Endothelial cell of umbilical vein (primary cell): ENCODE measurements at regions not wholly inside any gene's neighbourhood (a gene's known extent, or its start where the extent isn't known, plus 50 kb on each side); places are given as distances from the start of the nearest gene placed in this dataset.

Source experiments
- BruUV-seq: library from RNA; stranded (reverse); fragments of 400-500 nt; replicated peaks from 2 replicates; lab custom pipeline; 2021; lab: Mats Ljungman, UMichigan
- CTCF ChIA-PET: fragments of 300-600, 350-600 bp; sonication (Branson Sonifier 250); formaldehyde crosslinking; loops from one replicate; lab custom pipeline; 2021; ENCODE audit warnings: antibody characterized with exemption, inconsistent platforms; lab: Charles Lee
- POLR2A ChIA-PET: fragments of 300-600, 350-600 bp; sonication (Branson Sonifier 250); formaldehyde crosslinking; loops from one replicate; lab custom pipeline; 2021; ENCODE audit warnings: antibody characterized with exemption, inconsistent platforms; lab: Charles Lee
- DNase-seq: peaks from one replicate; pipeline ENCODE4 v3.0.0-alpha.2; 2011; ENCODE audit warnings: low read depth, low spot score
- FAIRE-seq: peaks from 2 replicates; lab custom pipeline; 2011; peaks lifted over from hg19 to GRCh38; lab: Jason Lieb, UNC
- H2AFZ ChIP-seq: 2 replicates; pipeline ENCODE4 v1.6.0; 2012; ENCODE audit warnings: low read depth, low read length, control low read depth, inconsistent platforms
- H3K27ac ChIP-seq: 2 replicates; pipeline ENCODE4 v1.5.1; 2011; ENCODE audit warnings: low read depth, mild to moderate bottlenecking, control low read depth, low read length, moderate library complexity; ENCODE audit not compliant: insufficient read depth
- H3K27me3 ChIP-seq, 2 experiments: 2 replicates each; pipeline versions ENCODE4 v1.6.0 to v1.6.1; 2011; ENCODE audit warnings: low read length in 2 of 2, mixed read lengths in 1 of 2; ENCODE audit not compliant: control insufficient read depth in 2 of 2, insufficient read depth in 2 of 2
- H3K36me3 ChIP-seq, 2 experiments: 2 replicates in 1 of 2; 3 replicates in 1 of 2; pipeline ENCODE4 v1.5.1; 2011; ENCODE audit warnings: low read length in 2 of 2, mild to moderate bottlenecking in 1 of 2, moderate library complexity in 1 of 2; ENCODE audit not compliant: control insufficient read depth in 2 of 2, insufficient read depth in 2 of 2; ENCODE audit errors: extremely low read depth in 1 of 2
- H3K4me1 ChIP-seq: 3 replicates; pipeline ENCODE4 v1.5.1; 2011; ENCODE audit warnings: mild to moderate bottlenecking, low read length; ENCODE audit not compliant: control insufficient read depth, insufficient read depth; ENCODE audit errors: extremely low read depth
- H3K4me2 ChIP-seq: 2 replicates; pipeline ENCODE4 v1.6.1; 2011; ENCODE audit warnings: low read length, control low read depth, mixed read lengths; ENCODE audit not compliant: insufficient read depth
- H3K4me3 ChIP-seq, 3 experiments: fragments of 200-600 bp in 1 of 3; sonication (generic), shearing (Covaris generic) in 1 of 3; replicated peaks in 1 of 3; 2 replicates each; pipeline ENCODE4 v1.5.1; 2011 to 2016; ENCODE audit warnings: control low read depth in 3 of 3, low read length in 3 of 3, mild to moderate bottlenecking in 2 of 3, inconsistent platforms in 1 of 3, low read depth in 1 of 3, moderate library complexity in 1 of 3; ENCODE audit not compliant: insufficient read depth in 1 of 3
- H3K79me2 ChIP-seq: 2 replicates; pipeline ENCODE4 v1.6.0; 2012; ENCODE audit warnings: low read length, inconsistent platforms; ENCODE audit not compliant: control insufficient read depth, insufficient read depth
- H3K9ac ChIP-seq: replicated peaks from 2 replicates; pipeline ENCODE3; 2011; ENCODE audit warnings: low read length, control low read depth; ENCODE audit not compliant: insufficient read depth; ENCODE audit errors: extremely low read depth
- H3K9me1 ChIP-seq: replicated peaks from 3 replicates; pipeline ENCODE4 v1.6.0; 2011; ENCODE audit warnings: mild to moderate bottlenecking, low read length; ENCODE audit not compliant: control insufficient read depth, insufficient read depth; ENCODE audit errors: extremely low read depth
- H3K9me3 ChIP-seq: replicated peaks from 2 replicates; pipeline ENCODE4 v1.5.1; 2012; ENCODE audit warnings: low read length, inconsistent platforms; ENCODE audit not compliant: control insufficient read depth, insufficient read depth
- H4K20me1 ChIP-seq: replicated peaks from 2 replicates; pipeline ENCODE3; 2011; ENCODE audit warnings: mild to moderate bottlenecking, low read length; ENCODE audit not compliant: control insufficient read depth, insufficient read depth; ENCODE audit errors: extremely low read depth
- EZH2 ChIP-seq: IDR thresholded peaks from 2 replicates; pipeline ENCODE4 v1.6.1; 2012; ENCODE audit warnings: borderline replicate concordance, low read depth, mild to moderate bottlenecking, moderate library complexity, low read length, inconsistent platforms; ENCODE audit not compliant: severe bottlenecking
- FOS ChIP-seq: IDR thresholded peaks from 2 replicates; pipeline ENCODE4 v1.6.1; 2011; ENCODE audit warnings: mild to moderate bottlenecking, low read length, moderate library complexity, borderline replicate concordance; ENCODE audit not compliant: insufficient read depth
- GATA2 ChIP-seq: IDR thresholded peaks from 2 replicates; pipeline ENCODE4 v1.7.0; 2011; ENCODE audit warnings: low read depth, mild to moderate bottlenecking, moderate library complexity, mixed read lengths, low read length; ENCODE audit not compliant: insufficient read length, insufficient read depth
- JUN ChIP-seq: IDR thresholded peaks from 2 replicates; pipeline ENCODE4 v1.6.1; 2011; ENCODE audit warnings: borderline replicate concordance, low read depth; ENCODE audit not compliant: insufficient read length, insufficient read depth
- MYC ChIP-seq: IDR thresholded peaks from one replicate; pipeline ENCODE4 v1.6.1; 2011; ENCODE audit warnings: mild to moderate bottlenecking, low read depth, low read length
- POLR2A ChIP-seq: IDR thresholded peaks from 2 replicates; pipeline ENCODE4 v1.6.1; 2012; ENCODE audit warnings: low read depth, mild to moderate bottlenecking, control low read depth, low read length
- POLR2AphosphoS5 ChIP-seq: IDR thresholded peaks from 2 replicates; pipeline ENCODE4 v1.6.1; 2012; ENCODE audit warnings: low read depth, mild to moderate bottlenecking, control low read depth, low read length, moderate library complexity; ENCODE audit not compliant: insufficient read depth
- dilution Hi-C: fragments of 300-500 bp; cut with MboI; formaldehyde crosslinking; loops from one replicate; pipeline ENCODE4 v1.15.0; 2019; ENCODE audit warnings: low sequenced_read_pairs; ENCODE audit not compliant: extremely low pct_ligation_motif_present
- intact Hi-C: fragments of 100-400 bp; cut with micrococcal nuclease; formaldehyde crosslinking; loops from one replicate; pipeline ENCODE4 v1.10.0; 2022
- TF ChIP-seq, protein P1 (sequence below), 2 donors: IDR thresholded peaks; 1 replicate in 1 of 2; 2 replicates in 1 of 2; pipeline ENCODE4 v1.5.1; 2011; ENCODE audit warnings: low read length in 2 of 2, mild to moderate bottlenecking in 2 of 2, moderate library complexity in 2 of 2, control low read depth in 1 of 2, inconsistent platforms in 1 of 2, low read depth in 1 of 2; ENCODE audit not compliant: insufficient read depth in 1 of 2; ENCODE audit errors: extremely low read depth in 1 of 2
- TF ChIP-seq, protein P2 (sequence below): IDR thresholded peaks from 2 replicates; pipeline ENCODE4 v1.6.1; 2011; ENCODE audit not compliant: insufficient read depth, insufficient read length

DNA sequence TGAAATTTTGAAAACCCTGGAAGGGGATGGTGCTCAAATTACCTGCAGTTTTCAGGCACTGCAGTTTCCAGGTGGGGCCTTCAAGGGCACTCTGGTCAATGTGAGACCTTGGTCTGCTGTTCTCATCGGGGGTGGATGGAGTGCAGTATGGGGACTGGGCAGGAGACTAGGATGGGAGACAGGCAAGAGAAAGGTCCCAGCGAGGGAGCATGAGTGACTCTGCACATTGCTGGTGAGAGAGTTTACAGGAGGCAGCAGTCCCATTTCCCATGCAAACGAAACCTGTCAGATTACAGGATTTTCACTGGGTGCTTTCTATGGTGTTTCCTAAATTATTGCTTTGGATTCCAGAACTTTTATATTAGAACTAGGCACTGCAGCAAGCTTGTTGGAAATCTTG, 73.5 kb upstream of the DTNBP1 start:
- no TSS peak for BruUV-seq

More for the DNA sequence above, 73.5 kb upstream of the DTNBP1 start:
- H3K4me2 ChIP-seq, result no peak overlapping the region
- H3K9me1 ChIP-seq, result no peaks in the 10 kb centered on the region
- H4K20me1 ChIP-seq, result no peaks in the 10 kb centered on the region
- H3K27ac ChIP-seq, result no peak overlapping the region
- no peak for TF ChIP-seq GATA2
- TF ChIP-seq FOS, result no peak
- no peak for TF ChIP-seq EZH2
- no peak for TF ChIP-seq MYC
- no peak for TF ChIP-seq POLR2AphosphoS5
- TF ChIP-seq, protein P1, sequence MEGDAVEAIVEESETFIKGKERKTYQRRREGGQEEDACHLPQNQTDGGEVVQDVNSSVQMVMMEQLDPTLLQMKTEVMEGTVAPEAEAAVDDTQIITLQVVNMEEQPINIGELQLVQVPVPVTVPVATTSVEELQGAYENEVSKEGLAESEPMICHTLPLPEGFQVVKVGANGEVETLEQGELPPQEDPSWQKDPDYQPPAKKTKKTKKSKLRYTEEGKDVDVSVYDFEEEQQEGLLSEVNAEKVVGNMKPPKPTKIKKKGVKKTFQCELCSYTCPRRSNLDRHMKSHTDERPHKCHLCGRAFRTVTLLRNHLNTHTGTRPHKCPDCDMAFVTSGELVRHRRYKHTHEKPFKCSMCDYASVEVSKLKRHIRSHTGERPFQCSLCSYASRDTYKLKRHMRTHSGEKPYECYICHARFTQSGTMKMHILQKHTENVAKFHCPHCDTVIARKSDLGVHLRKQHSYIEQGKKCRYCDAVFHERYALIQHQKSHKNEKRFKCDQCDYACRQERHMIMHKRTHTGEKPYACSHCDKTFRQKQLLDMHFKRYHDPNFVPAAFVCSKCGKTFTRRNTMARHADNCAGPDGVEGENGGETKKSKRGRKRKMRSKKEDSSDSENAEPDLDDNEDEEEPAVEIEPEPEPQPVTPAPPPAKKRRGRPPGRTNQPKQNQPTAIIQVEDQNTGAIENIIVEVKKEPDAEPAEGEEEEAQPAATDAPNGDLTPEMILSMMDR (IDR thresholded peaks at IDR 0.05; ENCODE audit: extremely low read depth in 1 of 2, insufficient read depth in 1 of 2, low read depth in 1 of 2, low read length in 2 of 2), result no peak
- TF ChIP-seq JUN, result no peak
- TF ChIP-seq, protein P2, sequence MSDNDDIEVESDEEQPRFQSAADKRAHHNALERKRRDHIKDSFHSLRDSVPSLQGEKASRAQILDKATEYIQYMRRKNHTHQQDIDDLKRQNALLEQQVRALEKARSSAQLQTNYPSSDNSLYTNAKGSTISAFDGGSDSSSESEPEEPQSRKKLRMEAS, result no peak
- no peak for TF ChIP-seq POLR2A
- no peak overlapping the region for H3K9ac ChIP-seq
- DNase-seq (no peak), FAIRE-seq (no peak)
- intact Hi-C loops (no loop called here), dilution Hi-C loops (no loop called here)
- POLR2A ChIA-PET, result no interaction called here
- CTCF ChIA-PET, result interaction anchor here (1.1 kb wide), 1 partner anchor 447 kb away, joined by 5 read pairs; no protein-coding TSS in a partner anchor
- no peaks in the 10 kb centered on the region for H3K79me2 ChIP-seq
- H3K36me3 ChIP-seq, result no peaks in the 10 kb centered on the region
- H2AFZ ChIP-seq, result no peak overlapping the region
- H3K4me1 ChIP-seq, result no peaks in the 10 kb centered on the region
- no peaks in the 10 kb centered on the region for H3K9me3 ChIP-seq
- H3K27me3 ChIP-seq, result no peaks in the 10 kb centered on the region
- no peak overlapping the region for H3K4me3 ChIP-seq
